Breast epithelium (tissue), 3 donors: ENCODE measurements at regions not wholly inside any gene's neighbourhood (a gene's known extent, or its start where the extent isn't known, plus 50 kb on each side); places are given as distances from the start of the nearest gene placed in this dataset.
A peak's percentile ranks its signal among the peaks of the same experiment; 100 is the strongest.

Experiments
- CTCF ChIP-seq, 3 donors: fragments of 450-650 bp; IDR thresholded peaks; one replicate each; pipeline ENCODE4 v1.5.1; 2016 to 2017; ENCODE audit warnings: antibody characterized with exemption in 3 of 3, mild to moderate bottlenecking in 3 of 3, moderate library complexity in 3 of 3
- POLR2AphosphoS5 ChIP-seq, 3 donors: sonication (generic); formaldehyde crosslinking; IDR thresholded peaks; one replicate each; pipeline ENCODE4 v1.6.1; 2017; ENCODE audit warnings: antibody characterized with exemption in 3 of 3

DNA sequence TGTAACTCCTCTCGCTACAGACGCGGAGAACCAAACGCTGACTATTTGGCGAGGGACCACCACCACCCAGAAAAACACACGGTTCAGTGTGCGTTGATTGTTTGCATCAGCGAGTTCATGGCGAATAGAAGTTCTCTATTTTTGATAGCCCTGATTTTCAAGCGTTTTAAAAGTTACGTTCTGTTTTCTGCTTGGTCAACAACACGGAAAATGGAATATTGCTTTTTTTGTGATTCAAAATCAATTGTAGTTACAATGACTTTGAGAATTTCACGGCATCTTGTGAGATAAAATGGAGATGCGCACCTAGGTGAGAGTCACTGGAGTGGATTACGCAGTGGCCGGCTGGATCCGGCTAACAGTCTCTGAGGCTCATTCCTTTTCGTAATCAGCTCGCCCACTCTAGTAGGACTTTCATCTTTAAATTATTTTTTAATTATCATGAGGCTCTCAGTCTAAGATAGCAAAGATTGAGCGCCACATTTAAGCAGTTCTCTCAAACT, 54.8 kb downstream of the CCDC54 start:
- TF ChIP-seq CTCF (IDR thresholded peaks at IDR 0.05): peak in 1 of 3 donors; percentile 36
- TF ChIP-seq POLR2AphosphoS5 (IDR thresholded peaks at IDR 0.05): no peak
